ENCODE measurements at regions not wholly inside any gene's neighbourhood (a gene's known extent, or its start where the extent isn't known, plus 50 kb on each side); places are given as distances from the start of the nearest gene placed in this dataset.
"Not testable (repeated sequence)": the region's sequence is repeated elsewhere in the genome, so short reads cannot be mapped to it uniquely, and the experiment has no call there.

- not testable (repeated sequence) for H3K27me3 Mint-ChIP-seq; H3K4me3 Mint-ChIP-seq; H3K9me3 Mint-ChIP-seq; H3K27ac Mint-ChIP-seq; H3K36me3 Mint-ChIP-seq (ENCODE audit: insufficient read depth); H3K4me1 Mint-ChIP-seq (ENCODE audit: low read depth in 2 of 2); ATAC-seq (replicated peaks); DNase-seq
Observed at GRCh38 chr2:132317026-132317680, 99.5 kb upstream of the GPR39 start.

- H3K27ac Mint-ChIP-seq; H3K4me1 Mint-ChIP-seq (ENCODE audit: low read depth in 2 of 2); ATAC-seq (replicated peaks); H3K27me3 Mint-ChIP-seq; DNase-seq; H3K9me3 Mint-ChIP-seq; H3K36me3 Mint-ChIP-seq (ENCODE audit: insufficient read depth); H3K4me3 Mint-ChIP-seq: not testable (repeated sequence)
Observed at GRCh38 chr2:132318481-132318880, 98.1 kb upstream of the GPR39 start.

GRCh38 chr2:132324005-132324404 lies 92.6 kb upstream of the GPR39 start:
- H3K4me3 Mint-ChIP-seq; H3K36me3 Mint-ChIP-seq (ENCODE audit: insufficient read depth); H3K27ac Mint-ChIP-seq; H3K4me1 Mint-ChIP-seq (ENCODE audit: low read depth in 2 of 2); ATAC-seq (replicated peaks); H3K9me3 Mint-ChIP-seq; DNase-seq; H3K27me3 Mint-ChIP-seq: not testable (repeated sequence)

- not testable (repeated sequence) for H3K27ac Mint-ChIP-seq; ATAC-seq (replicated peaks); H3K4me1 Mint-ChIP-seq (ENCODE audit: low read depth in 2 of 2); H3K9me3 Mint-ChIP-seq; DNase-seq; H3K4me3 Mint-ChIP-seq; H3K27me3 Mint-ChIP-seq; H3K36me3 Mint-ChIP-seq (ENCODE audit: insufficient read depth)
Observed at GRCh38 chr2:132332345-132333033, 84.1 kb upstream of the GPR39 start.

GRCh38 chr2:132337135-132337534 lies 79.5 kb upstream of the GPR39 start:
- not testable (repeated sequence) for H3K4me3 Mint-ChIP-seq; H3K27ac Mint-ChIP-seq; H3K27me3 Mint-ChIP-seq; ATAC-seq (replicated peaks); DNase-seq; H3K9me3 Mint-ChIP-seq; H3K36me3 Mint-ChIP-seq (ENCODE audit: insufficient read depth); H3K4me1 Mint-ChIP-seq (ENCODE audit: low read depth in 2 of 2)

GRCh38 chr2:132337844-132338243 lies 78.8 kb upstream of the GPR39 start:
- H3K4me3 Mint-ChIP-seq; H3K9me3 Mint-ChIP-seq; H3K27me3 Mint-ChIP-seq; ATAC-seq (replicated peaks); H3K27ac Mint-ChIP-seq; H3K4me1 Mint-ChIP-seq (ENCODE audit: low read depth in 2 of 2); H3K36me3 Mint-ChIP-seq (ENCODE audit: insufficient read depth); DNase-seq: not testable (repeated sequence)

GRCh38 chr2:132347041-132347780 lies 69.4 kb upstream of the GPR39 start:
- not testable (repeated sequence) for H3K36me3 Mint-ChIP-seq (ENCODE audit: insufficient read depth); DNase-seq; H3K27ac Mint-ChIP-seq; H3K9me3 Mint-ChIP-seq; H3K4me3 Mint-ChIP-seq; ATAC-seq (replicated peaks); H3K4me1 Mint-ChIP-seq (ENCODE audit: low read depth in 2 of 2); H3K27me3 Mint-ChIP-seq

GRCh38 chr2:132349092-132349687 lies 67.4 kb upstream of the GPR39 start:
- not testable (repeated sequence) for H3K4me3 Mint-ChIP-seq; DNase-seq; ATAC-seq (replicated peaks); H3K27ac Mint-ChIP-seq; H3K27me3 Mint-ChIP-seq; H3K9me3 Mint-ChIP-seq; H3K4me1 Mint-ChIP-seq (ENCODE audit: low read depth in 2 of 2); H3K36me3 Mint-ChIP-seq (ENCODE audit: insufficient read depth)

- H3K27me3 Mint-ChIP-seq; ATAC-seq (replicated peaks); H3K27ac Mint-ChIP-seq; DNase-seq; H3K4me3 Mint-ChIP-seq; H3K36me3 Mint-ChIP-seq (ENCODE audit: insufficient read depth); H3K4me1 Mint-ChIP-seq (ENCODE audit: low read depth in 2 of 2); H3K9me3 Mint-ChIP-seq: not testable (repeated sequence)
Observed at GRCh38 chr2:132351668-132352067, 64.9 kb upstream of the GPR39 start.

- not testable (repeated sequence) for H3K27me3 Mint-ChIP-seq; DNase-seq; H3K4me3 Mint-ChIP-seq; H3K4me1 Mint-ChIP-seq (ENCODE audit: low read depth in 2 of 2); H3K36me3 Mint-ChIP-seq (ENCODE audit: insufficient read depth); ATAC-seq (replicated peaks); H3K27ac Mint-ChIP-seq; H3K9me3 Mint-ChIP-seq
Observed at GRCh38 chr2:132352481-132353001, 64.1 kb upstream of the GPR39 start.

- not testable (repeated sequence) for H3K36me3 Mint-ChIP-seq (ENCODE audit: insufficient read depth); DNase-seq; H3K4me3 Mint-ChIP-seq; H3K27ac Mint-ChIP-seq; H3K27me3 Mint-ChIP-seq; H3K9me3 Mint-ChIP-seq; H3K4me1 Mint-ChIP-seq (ENCODE audit: low read depth in 2 of 2); ATAC-seq (replicated peaks)
Observed at GRCh38 chr2:132353380-132353779, 63.2 kb upstream of the GPR39 start.

- ATAC-seq (replicated peaks); H3K27ac Mint-ChIP-seq; H3K36me3 Mint-ChIP-seq (ENCODE audit: insufficient read depth); DNase-seq; H3K27me3 Mint-ChIP-seq; H3K4me3 Mint-ChIP-seq; H3K4me1 Mint-ChIP-seq (ENCODE audit: low read depth in 2 of 2): not testable (repeated sequence)
- H3K9me3 Mint-ChIP-seq, result peaks cover 5 to 23% of the 10 kb centered on the region in 2 donors
Observed at GRCh38 chr2:132360964-132361363, 55.6 kb upstream of the GPR39 start.

GRCh38 chr2:132361498-132361897 lies 55.1 kb upstream of the GPR39 start:
- not testable (repeated sequence) for H3K27ac Mint-ChIP-seq; ATAC-seq (replicated peaks); DNase-seq; H3K36me3 Mint-ChIP-seq (ENCODE audit: insufficient read depth); H3K4me1 Mint-ChIP-seq (ENCODE audit: low read depth in 2 of 2); H3K4me3 Mint-ChIP-seq; H3K27me3 Mint-ChIP-seq
- peaks cover 9 to 27% of the 10 kb centered on the region in 2 donors for H3K9me3 Mint-ChIP-seq

Measured in effector memory CD8-positive, alpha-beta T cell (primary cell).